Inflammatory macrophage treated with lipopolysaccharide for 4 hours (primary cell): ENCODE measurements at regions not wholly inside any gene's neighbourhood (a gene's known extent, or its start where the extent isn't known, plus 50 kb on each side); places are given as distances from the start of the nearest gene placed in this dataset.

ENCODE experiments used
- DNase-seq: peaks from one replicate; pipeline ENCODE4 v3.0.0-alpha.2; 2020

- DNase-seq: no peak
Measured at GRCh38 chr13:74644229-74644628, 510.0 kb upstream of the KLF12 start.

- no peak for DNase-seq
Measured at GRCh38 chr13:74641586-74641985, 507.4 kb upstream of the KLF12 start.

GRCh38 chr13:74633734-74634133 is 499.5 kb upstream of the KLF12 start:
- DNase-seq: no peak

- no peak for DNase-seq
Measured at GRCh38 chr13:74629985-74630384, 495.8 kb upstream of the KLF12 start.

- no peak for DNase-seq
Measured at GRCh38 chr13:74625541-74625940, 491.3 kb upstream of the KLF12 start.

- no peak for DNase-seq
Measured at GRCh38 chr13:74623761-74624160, 489.6 kb upstream of the KLF12 start.

GRCh38 chr13:74622284-74622683 is 488.1 kb upstream of the KLF12 start:
- DNase-seq: no peak

GRCh38 chr13:74620711-74621110 is 486.5 kb upstream of the KLF12 start:
- no peak for DNase-seq

GRCh38 chr13:74620308-74620707 is 486.1 kb upstream of the KLF12 start:
- no peak for DNase-seq

- DNase-seq: no peak
Measured at GRCh38 chr13:74597526-74597925, 463.3 kb upstream of the KLF12 start.

- DNase-seq: no peak
Measured at GRCh38 chr13:74596691-74597090, 462.5 kb upstream of the KLF12 start.

- DNase-seq: no peak
Measured at GRCh38 chr13:74593688-74594087, 459.5 kb upstream of the KLF12 start.

GRCh38 chr13:74586847-74587246 is 452.6 kb upstream of the KLF12 start:
- no peak for DNase-seq

GRCh38 chr13:74576420-74576819 is 442.2 kb upstream of the KLF12 start:
- no peak for DNase-seq

GRCh38 chr13:74575729-74576125 is 441.5 kb upstream of the KLF12 start:
- no peak for DNase-seq

- no peak for DNase-seq
Measured at GRCh38 chr13:74574964-74575728, 440.9 kb upstream of the KLF12 start.

GRCh38 chr13:74573654-74574053 is 439.4 kb upstream of the KLF12 start:
- DNase-seq: no peak

- no peak for DNase-seq
Measured at GRCh38 chr13:74571811-74572210, 437.6 kb upstream of the KLF12 start.

GRCh38 chr13:74570834-74571233 is 436.6 kb upstream of the KLF12 start:
- no peak for DNase-seq

- no peak for DNase-seq
Measured at GRCh38 chr13:74570046-74570445, 435.8 kb upstream of the KLF12 start.

- no peak for DNase-seq
Measured at GRCh38 chr13:74569251-74569650, 435.0 kb upstream of the KLF12 start.

- DNase-seq: no peak
Measured at GRCh38 chr13:74567485-74567884, 433.3 kb upstream of the KLF12 start.

- no peak for DNase-seq
Measured at GRCh38 chr13:74562381-74562780, 428.2 kb upstream of the KLF12 start.

GRCh38 chr13:74561155-74561554 is 427.0 kb upstream of the KLF12 start:
- no peak for DNase-seq

- no peak for DNase-seq
Measured at GRCh38 chr13:74560325-74560724, 426.1 kb upstream of the KLF12 start.
